Right lobe of liver (tissue), 4 donors: ENCODE measurements at regions not wholly inside any gene's neighbourhood (a gene's known extent, or its start where the extent isn't known, plus 50 kb on each side); places are given as distances from the start of the nearest gene placed in this dataset.

Source experiments
- CTCF ChIP-seq, 4 donors: fragments of 200-600 bp in 3 of 4; fragments of 450-650 bp in 1 of 4; IDR thresholded peaks; one replicate each; pipeline versions ENCODE4 v1.5.1 to v1.8.0; 2016 to 2022; ENCODE audit warnings: antibody characterized with exemption in 4 of 4, mild to moderate bottlenecking in 2 of 4
- POLR2A ChIP-seq: fragments of 450-650 bp; IDR thresholded peaks from one replicate; pipeline ENCODE4 v1.6.1; 2017; ENCODE audit warnings: antibody characterized with exemption, mild to moderate bottlenecking
- donor health status: DM: no; HTN: no; CAD: no.
- donor health status: DM: no; HTN: no; CAD: no.
- donor health status: DM: no; HTN: yes; CAD: no.

GRCh38 chr6:14276071-14276470 lies 158.5 kb downstream of the CD83 start:
- TF ChIP-seq CTCF (IDR thresholded peaks at IDR 0.05) (no peak), POLR2A (no peak)
